Adrenal gland (tissue), 5 donors: ENCODE measurements at regions not wholly inside any gene's neighbourhood (a gene's known extent, or its start where the extent isn't known, plus 50 kb on each side); places are given as distances from the start of the nearest gene placed in this dataset.

ENCODE experiments used
- CTCF ChIP-seq, 6 experiments: fragments of 450-650 bp in 4 of 6; fragments of 200-600 bp in 2 of 6; sonication (generic) in 1 of 6; IDR thresholded peaks; 1 replicate in 5 of 6; 2 replicates in 1 of 6; pipeline versions ENCODE4 v1.5.1 to v1.8.0; 2016 to 2021; ENCODE audit warnings: antibody characterized with exemption in 6 of 6, mild to moderate bottlenecking in 2 of 6, moderate library complexity in 1 of 6
- POLR2A ChIP-seq, 2 donors: fragments of 450-650 bp; IDR thresholded peaks; one replicate each; pipeline ENCODE4 v1.6.1; 2017; ENCODE audit warnings: antibody characterized with exemption in 2 of 2, mild to moderate bottlenecking in 2 of 2, moderate library complexity in 1 of 2
- donor health status: DM: no; HTN: no; CAD: no.

DNA sequence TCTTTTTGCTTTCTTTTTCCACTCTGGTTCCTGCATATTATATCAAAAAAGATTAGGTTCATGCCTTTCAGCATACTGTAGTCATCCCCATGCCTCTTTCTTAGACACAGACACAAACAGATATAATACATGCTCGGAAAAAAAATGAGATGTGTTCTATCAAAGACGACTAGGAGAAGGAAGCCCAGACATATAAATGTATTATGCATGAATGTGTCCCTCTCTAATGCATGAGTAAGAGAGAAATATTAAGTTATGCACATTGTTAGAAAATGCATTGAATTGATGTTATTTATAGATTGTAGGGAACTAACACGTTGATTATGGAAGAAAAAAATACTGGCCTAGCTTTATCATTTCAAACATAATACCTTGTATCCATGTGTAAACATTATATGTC lies 252.4 kb upstream of the BCHE start:
- TF ChIP-seq CTCF (IDR thresholded peaks at IDR 0.05) = no peak
- TF ChIP-seq POLR2A (IDR thresholded peaks at IDR 0.05) = no peak
